Choroid plexus epithelial cell (primary cell): ENCODE measurements at regions not wholly inside any gene's neighbourhood (a gene's known extent, or its start where the extent isn't known, plus 50 kb on each side); places are given as distances from the start of the nearest gene placed in this dataset.
A peak's percentile ranks its signal among the peaks of the same experiment; 100 is the strongest.
"Not testable (repeated sequence)": the region's sequence is repeated elsewhere in the genome, so short reads cannot be mapped to it uniquely, and the experiment has no call there.

Experiments
- DNase-seq: peaks from one replicate; pipeline ENCODE4 v3.0.0-alpha.2; 2010; ENCODE audit warnings: low read depth
- H3K4me3 ChIP-seq: 2 replicates; pipeline ENCODE4 v1.5.1; 2011; ENCODE audit warnings: low read depth, mild to moderate bottlenecking, control low read depth, low read length, moderate library complexity
- TF ChIP-seq, protein P1 (sequence below): conservative IDR thresholded peaks from 2 replicates; pipeline ENCODE4 v1.5.1; 2011; ENCODE audit warnings: low read depth, mild to moderate bottlenecking, control low read depth, inconsistent platforms, low read length, moderate library complexity

GRCh38 chr1:148379697-148380096 is 103.4 kb downstream of the PPIAL4G start:
- no peak for DNase-seq
- TF ChIP-seq, protein P1, sequence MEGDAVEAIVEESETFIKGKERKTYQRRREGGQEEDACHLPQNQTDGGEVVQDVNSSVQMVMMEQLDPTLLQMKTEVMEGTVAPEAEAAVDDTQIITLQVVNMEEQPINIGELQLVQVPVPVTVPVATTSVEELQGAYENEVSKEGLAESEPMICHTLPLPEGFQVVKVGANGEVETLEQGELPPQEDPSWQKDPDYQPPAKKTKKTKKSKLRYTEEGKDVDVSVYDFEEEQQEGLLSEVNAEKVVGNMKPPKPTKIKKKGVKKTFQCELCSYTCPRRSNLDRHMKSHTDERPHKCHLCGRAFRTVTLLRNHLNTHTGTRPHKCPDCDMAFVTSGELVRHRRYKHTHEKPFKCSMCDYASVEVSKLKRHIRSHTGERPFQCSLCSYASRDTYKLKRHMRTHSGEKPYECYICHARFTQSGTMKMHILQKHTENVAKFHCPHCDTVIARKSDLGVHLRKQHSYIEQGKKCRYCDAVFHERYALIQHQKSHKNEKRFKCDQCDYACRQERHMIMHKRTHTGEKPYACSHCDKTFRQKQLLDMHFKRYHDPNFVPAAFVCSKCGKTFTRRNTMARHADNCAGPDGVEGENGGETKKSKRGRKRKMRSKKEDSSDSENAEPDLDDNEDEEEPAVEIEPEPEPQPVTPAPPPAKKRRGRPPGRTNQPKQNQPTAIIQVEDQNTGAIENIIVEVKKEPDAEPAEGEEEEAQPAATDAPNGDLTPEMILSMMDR: no peak
- H3K4me3 ChIP-seq: peak overlapping the region; percentile 14

- H3K4me3 ChIP-seq: no peak overlapping the region
- TF ChIP-seq, protein P1: no peak
- DNase-seq: no peak
Observed at GRCh38 chr1:148379170-148379500, 104.0 kb downstream of the PPIAL4G start.

GRCh38 chr1:148377992-148378391 is 105.1 kb downstream of the PPIAL4G start:
- not testable (repeated sequence) for H3K4me3 ChIP-seq, DNase-seq

DNA sequence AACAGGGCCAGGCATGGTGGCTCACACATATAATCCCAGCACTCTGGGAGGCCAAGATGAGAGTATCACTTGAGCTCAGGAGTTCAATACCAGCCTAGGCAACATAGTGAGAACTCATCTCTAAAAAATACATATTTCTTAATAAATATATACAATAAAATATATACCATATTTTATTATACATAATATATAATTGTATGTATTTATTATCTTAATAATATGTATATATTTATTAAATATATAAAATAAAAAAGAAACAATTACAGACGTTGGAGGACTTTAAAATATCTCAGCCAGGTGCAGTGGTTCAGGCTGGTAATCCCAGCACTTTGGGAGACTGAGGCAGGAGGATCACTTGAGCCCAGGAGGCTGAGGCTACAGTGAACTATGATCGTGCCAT is 106.1 kb downstream of the PPIAL4G start:
- DNase-seq, H3K4me3 ChIP-seq: not testable (repeated sequence)

- no peak overlapping the region for H3K4me3 ChIP-seq
- TF ChIP-seq, protein P1: no peak
- DNase-seq: no peak
Observed at GRCh38 chr1:148374101-148374500, 109.0 kb downstream of the PPIAL4G start.

- TF ChIP-seq, protein P1: no peak
- H3K4me3 ChIP-seq: no peak overlapping the region
- DNase-seq: no peak
Observed at GRCh38 chr1:148373192-148373925, 109.7 kb downstream of the PPIAL4G start.

- DNase-seq: peak; percentile 47
- H3K4me3 ChIP-seq: no peak overlapping the region
- TF ChIP-seq, protein P1: no peak
Observed at GRCh38 chr1:148372731-148373130, 110.4 kb downstream of the PPIAL4G start.

- not testable (repeated sequence) for H3K4me3 ChIP-seq
- peak; percentile 31 for DNase-seq
Observed at GRCh38 chr1:148372051-148372726, 110.9 kb downstream of the PPIAL4G start.
